ENCODE measurements at regions not wholly inside any gene's neighbourhood (a gene's known extent, or its start where the extent isn't known, plus 50 kb on each side); places are given as distances from the start of the nearest gene placed in this dataset.
"Not testable (repeated sequence)": the region's sequence is repeated elsewhere in the genome, so short reads cannot be mapped to it uniquely, and the experiment has no call there.

DNA sequence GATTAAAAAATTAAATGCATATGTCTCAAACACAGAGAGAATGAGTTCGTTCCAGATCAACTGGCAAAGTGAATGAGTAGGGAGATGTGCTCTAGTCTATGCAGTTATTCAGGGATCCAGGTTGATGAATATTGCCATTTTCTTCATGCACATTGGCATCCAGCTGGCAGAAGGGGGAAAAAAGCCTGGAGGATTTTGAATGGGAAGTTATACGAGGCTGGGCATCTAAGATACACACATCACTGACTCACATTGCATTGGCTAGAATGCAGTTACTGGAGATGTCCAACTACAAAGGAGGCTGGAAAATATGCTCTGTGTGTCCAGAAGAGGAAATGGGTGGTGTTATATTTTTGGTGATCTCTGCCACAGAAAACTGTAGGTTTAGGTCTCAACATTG lies 270.9 kb upstream of the FIGN start:
- no peaks in the 10 kb centered on the region for H3K36me3 ChIP-seq
- H3K9me3 ChIP-seq (replicated peaks) = no peaks in the 10 kb centered on the region
- H3K4me3 ChIP-seq = no peak overlapping the region
- no peak overlapping the region for H3K27ac ChIP-seq
- no peaks in the 10 kb centered on the region for H3K27me3 ChIP-seq (replicated peaks)
- no peak for DNase-seq (ENCODE audit: low read depth in 1 of 2, low spot score in 2 of 2)
- H3K4me1 ChIP-seq (replicated peaks) = no peaks in the 10 kb centered on the region

DNA sequence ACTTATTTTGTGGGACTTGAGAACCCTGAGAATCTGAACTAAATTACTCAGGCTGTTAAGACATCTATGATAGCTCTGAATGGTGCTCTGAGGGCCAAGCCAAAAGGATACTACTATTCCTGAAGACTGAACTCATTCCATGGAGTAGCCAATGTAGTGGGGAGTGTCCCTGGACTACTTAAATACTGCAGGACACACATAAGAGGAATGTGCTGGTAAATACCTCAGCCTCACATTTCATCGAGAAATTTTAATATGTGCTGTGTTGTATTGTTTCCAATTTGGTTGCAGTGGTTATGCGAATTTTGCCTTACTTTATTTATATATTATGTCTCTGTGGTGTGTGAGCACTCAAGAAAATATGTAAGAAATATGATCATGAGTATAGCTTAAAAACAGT lies 264.4 kb upstream of the FIGN start:
- H3K36me3 ChIP-seq = no peaks in the 10 kb centered on the region
- no peak for DNase-seq (ENCODE audit: low read depth in 1 of 2, low spot score in 2 of 2)
- no peaks in the 10 kb centered on the region for H3K27me3 ChIP-seq (replicated peaks)
- no peak overlapping the region for H3K27ac ChIP-seq
- H3K4me3 ChIP-seq = no peak overlapping the region
- no peaks in the 10 kb centered on the region for H3K4me1 ChIP-seq (replicated peaks)
- H3K9me3 ChIP-seq (replicated peaks) = no peaks in the 10 kb centered on the region

GRCh38 chr2:163997466-163997865 lies 261.7 kb upstream of the FIGN start:
- no peaks in the 10 kb centered on the region for H3K27me3 ChIP-seq (replicated peaks)
- H3K4me3 ChIP-seq = no peak overlapping the region
- no peaks in the 10 kb centered on the region for H3K36me3 ChIP-seq
- no peaks in the 10 kb centered on the region for H3K4me1 ChIP-seq (replicated peaks)
- no peak for DNase-seq (ENCODE audit: low read depth in 1 of 2, low spot score in 2 of 2)
- H3K9me3 ChIP-seq (replicated peaks) = no peaks in the 10 kb centered on the region
- no peak overlapping the region for H3K27ac ChIP-seq

DNA sequence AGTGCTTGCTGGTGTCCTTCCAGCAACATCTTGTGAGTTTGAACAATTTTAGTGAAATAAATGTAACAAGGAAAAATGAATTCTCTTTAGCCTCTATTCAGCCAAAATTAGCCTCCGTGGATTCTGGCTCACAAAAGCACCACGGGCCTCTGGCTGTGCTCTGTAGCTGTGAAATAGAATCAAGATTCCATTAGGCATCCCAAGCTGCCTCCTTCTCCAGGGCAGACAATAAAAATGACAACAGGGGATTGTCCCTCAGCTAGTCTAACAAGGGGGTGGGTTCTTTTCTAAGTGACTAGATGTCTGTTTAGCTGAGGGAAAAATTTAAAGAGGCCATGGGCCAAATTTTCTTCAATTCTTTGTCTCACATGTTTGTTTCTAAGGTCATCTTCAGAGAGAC lies 254.7 kb upstream of the FIGN start:
- H3K27ac ChIP-seq = no peak overlapping the region
- H3K4me1 ChIP-seq (replicated peaks) = no peaks in the 10 kb centered on the region
- H3K9me3 ChIP-seq (replicated peaks) = no peaks in the 10 kb centered on the region
- no peak overlapping the region for H3K4me3 ChIP-seq
- DNase-seq (ENCODE audit: low read depth in 1 of 2, low spot score in 2 of 2) = no peak
- no peaks in the 10 kb centered on the region for H3K27me3 ChIP-seq (replicated peaks)
- no peaks in the 10 kb centered on the region for H3K36me3 ChIP-seq

- DNase-seq (ENCODE audit: low read depth in 1 of 2, low spot score in 2 of 2) = no peak
- Histone ChIP-seq H3K36me3 (no peaks in the 10 kb centered on the region), H3K4me3 (no peak overlapping the region), H3K27ac (no peak overlapping the region), H3K27me3 (replicated peaks) (no peaks in the 10 kb centered on the region), H3K4me1 (replicated peaks) (no peaks in the 10 kb centered on the region), H3K9me3 (replicated peaks) (no peaks in the 10 kb centered on the region)
Measured at GRCh38 chr2:163990101-163990500, 254.3 kb upstream of the FIGN start.

- Histone ChIP-seq H3K9me3 (replicated peaks) (no peaks in the 10 kb centered on the region), H3K36me3 (no peaks in the 10 kb centered on the region), H3K27me3 (replicated peaks) (no peaks in the 10 kb centered on the region), H3K4me3 (no peak overlapping the region), H3K4me1 (replicated peaks) (no peaks in the 10 kb centered on the region), H3K27ac (no peak overlapping the region)
- DNase-seq (ENCODE audit: low read depth in 1 of 2, low spot score in 2 of 2) = no peak
Measured at GRCh38 chr2:163987175-163987940, 251.6 kb upstream of the FIGN start.

GRCh38 chr2:163984986-163985385 lies 249.2 kb upstream of the FIGN start:
- no peaks in the 10 kb centered on the region for H3K4me1 ChIP-seq (replicated peaks)
- no peak overlapping the region for H3K27ac ChIP-seq
- H3K4me3 ChIP-seq = no peak overlapping the region
- no peaks in the 10 kb centered on the region for H3K9me3 ChIP-seq (replicated peaks)
- no peaks in the 10 kb centered on the region for H3K27me3 ChIP-seq (replicated peaks)
- no peak for DNase-seq (ENCODE audit: low read depth in 1 of 2, low spot score in 2 of 2)
- H3K36me3 ChIP-seq = no peaks in the 10 kb centered on the region

DNA sequence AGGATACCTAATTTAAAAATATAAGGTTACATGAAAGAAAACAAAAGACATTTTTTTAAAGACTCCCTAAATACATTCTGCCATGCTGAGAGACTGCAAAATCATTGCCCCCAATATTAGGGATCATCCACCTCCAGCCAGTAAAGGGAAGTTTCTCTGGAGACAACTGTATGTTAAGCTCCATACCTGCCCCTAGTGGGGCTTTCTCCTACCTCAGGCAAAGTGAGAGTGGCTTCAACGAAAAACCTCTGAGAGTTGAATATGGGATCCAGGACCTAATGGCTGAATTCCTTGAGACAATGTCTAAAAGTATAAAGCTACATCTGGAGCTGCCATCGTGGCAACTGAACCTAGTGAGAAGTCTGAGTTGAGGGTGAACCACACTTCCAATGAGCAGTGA lies 248.1 kb upstream of the FIGN start:
- no peak overlapping the region for H3K4me3 ChIP-seq
- no peaks in the 10 kb centered on the region for H3K4me1 ChIP-seq (replicated peaks)
- H3K36me3 ChIP-seq = no peaks in the 10 kb centered on the region
- DNase-seq (ENCODE audit: low read depth in 1 of 2, low spot score in 2 of 2) = no peak
- no peaks in the 10 kb centered on the region for H3K27me3 ChIP-seq (replicated peaks)
- no peaks in the 10 kb centered on the region for H3K9me3 ChIP-seq (replicated peaks)
- no peak overlapping the region for H3K27ac ChIP-seq

DNA sequence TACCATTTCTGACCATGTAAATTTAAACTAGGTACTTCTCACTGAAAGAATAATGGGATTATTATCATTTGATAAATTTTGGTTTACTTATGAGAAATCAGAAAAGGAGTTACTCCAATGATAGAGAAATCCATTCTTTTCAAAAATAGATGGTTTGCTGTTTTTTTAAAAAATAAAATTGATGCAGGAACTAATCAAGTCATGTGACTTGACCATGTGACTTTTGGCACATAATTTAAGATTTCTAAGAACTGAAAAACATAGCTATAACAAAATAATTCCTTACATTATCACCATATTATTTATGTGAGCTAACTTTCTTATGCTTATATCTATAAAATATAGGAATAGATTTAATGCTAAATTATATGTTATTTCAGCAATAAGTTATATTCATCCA lies 247.1 kb upstream of the FIGN start:
- DNase-seq (ENCODE audit: low read depth in 1 of 2, low spot score in 2 of 2) = no peak
- H3K36me3 ChIP-seq = no peaks in the 10 kb centered on the region
- no peaks in the 10 kb centered on the region for H3K27me3 ChIP-seq (replicated peaks)
- H3K27ac ChIP-seq = no peak overlapping the region
- no peaks in the 10 kb centered on the region for H3K4me1 ChIP-seq (replicated peaks)
- no peaks in the 10 kb centered on the region for H3K9me3 ChIP-seq (replicated peaks)
- H3K4me3 ChIP-seq = no peak overlapping the region

- H3K36me3 ChIP-seq = no peaks in the 10 kb centered on the region
- no peaks in the 10 kb centered on the region for H3K4me1 ChIP-seq (replicated peaks)
- no peak overlapping the region for H3K27ac ChIP-seq
- no peak overlapping the region for H3K4me3 ChIP-seq
- no peaks in the 10 kb centered on the region for H3K9me3 ChIP-seq (replicated peaks)
- no peak for DNase-seq (ENCODE audit: low read depth in 1 of 2, low spot score in 2 of 2)
- H3K27me3 ChIP-seq (replicated peaks) = no peaks in the 10 kb centered on the region
Measured at GRCh38 chr2:163974766-163975165, 239.0 kb upstream of the FIGN start.

GRCh38 chr2:163970058-163970813 lies 234.4 kb upstream of the FIGN start:
- no peak overlapping the region for H3K27ac ChIP-seq
- DNase-seq (ENCODE audit: low read depth in 1 of 2, low spot score in 2 of 2) = no peak
- H3K4me1 ChIP-seq (replicated peaks) = no peaks in the 10 kb centered on the region

GRCh38 chr2:163964278-163964677 lies 228.5 kb upstream of the FIGN start:
- not testable (repeated sequence) for H3K4me3 ChIP-seq; H3K36me3 ChIP-seq; H3K9me3 ChIP-seq (replicated peaks); DNase-seq (ENCODE audit: low read depth in 1 of 2, low spot score in 2 of 2); H3K27ac ChIP-seq; H3K4me1 ChIP-seq (replicated peaks); H3K27me3 ChIP-seq (replicated peaks)

More at GRCh38 chr2:163970058-163970813, 234.4 kb upstream of the FIGN start:
- no peaks in the 10 kb centered on the region for H3K27me3 ChIP-seq (replicated peaks)
- no peak overlapping the region for H3K4me3 ChIP-seq
- H3K9me3 ChIP-seq (replicated peaks) = no peaks in the 10 kb centered on the region
- H3K36me3 ChIP-seq = no peaks in the 10 kb centered on the region

DNA sequence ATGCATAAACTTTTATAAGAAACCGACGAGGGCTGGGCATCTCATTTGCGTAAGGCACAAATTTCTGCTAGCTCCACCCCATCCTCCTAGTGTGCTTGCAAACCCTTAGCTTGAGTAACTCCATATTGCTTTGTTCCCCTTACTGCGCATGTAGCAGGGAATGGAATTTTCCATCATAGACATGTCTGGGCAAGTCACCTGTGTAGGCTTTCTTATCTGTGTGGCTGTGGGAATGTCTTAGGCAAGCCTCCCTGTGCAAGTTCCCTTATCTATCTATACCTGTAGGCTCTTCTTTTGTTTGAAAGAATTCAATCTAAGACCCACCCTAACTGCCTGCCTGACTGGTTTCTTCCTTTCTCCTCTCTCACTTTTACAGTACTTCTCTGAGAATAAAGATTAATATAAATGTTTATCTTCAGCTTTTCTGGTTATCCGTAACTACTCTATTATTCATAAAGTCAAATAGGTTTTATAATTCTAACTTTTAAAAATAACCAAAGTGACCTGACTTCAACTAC lies 217.6 kb upstream of the FIGN start:
- H3K9me3 ChIP-seq (replicated peaks) = no peaks in the 10 kb centered on the region
- no peaks in the 10 kb centered on the region for H3K36me3 ChIP-seq
- H3K4me3 ChIP-seq = no peak overlapping the region
- H3K4me1 ChIP-seq (replicated peaks) = no peaks in the 10 kb centered on the region
- 0 out of 2 replicates have a peak, but pooled peaks cover 5% of the 10 kb centered on the region for H3K27me3 ChIP-seq (replicated peaks)
- no peak for DNase-seq (ENCODE audit: low read depth in 1 of 2, low spot score in 2 of 2)
- no peak overlapping the region for H3K27ac ChIP-seq

DNA sequence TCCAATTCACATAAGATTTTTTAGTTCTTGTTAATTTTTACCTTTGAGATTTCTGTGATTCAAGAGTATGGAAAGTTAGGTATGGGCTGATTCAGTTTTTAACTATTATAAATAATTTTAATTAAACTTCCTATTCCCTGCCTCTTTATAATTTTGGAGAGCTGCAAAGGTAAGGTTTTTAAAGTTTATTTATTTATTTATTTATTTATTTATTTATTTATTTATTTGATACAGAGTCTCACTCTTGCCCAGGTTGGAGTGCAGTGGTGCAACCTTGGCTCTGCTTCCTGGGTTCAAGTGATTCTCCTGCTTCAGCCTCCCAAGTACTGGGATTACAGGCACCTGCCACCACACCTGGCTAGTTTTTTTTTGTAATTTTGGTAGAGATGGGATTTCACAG lies 215.5 kb upstream of the FIGN start:
- no peaks in the 10 kb centered on the region for H3K9me3 ChIP-seq (replicated peaks)
- H3K4me1 ChIP-seq (replicated peaks) = no peaks in the 10 kb centered on the region
- H3K27me3 ChIP-seq (replicated peaks) = 0 out of 2 replicates have a peak, but pooled peaks cover 5% of the 10 kb centered on the region
- no peak overlapping the region for H3K4me3 ChIP-seq
- no peak for DNase-seq (ENCODE audit: low read depth in 1 of 2, low spot score in 2 of 2)
- H3K36me3 ChIP-seq = no peaks in the 10 kb centered on the region
- H3K27ac ChIP-seq = no peak overlapping the region
